Amniotic stem cell (primary cell): ENCODE measurements at regions not wholly inside any gene's neighbourhood (a gene's known extent, or its start where the extent isn't known, plus 50 kb on each side); places are given as distances from the start of the nearest gene placed in this dataset.
"Not testable (repeated sequence)": the region's sequence is repeated elsewhere in the genome, so short reads cannot be mapped to it uniquely, and the experiment has no call there.

Experiments
- DNase-seq: peaks from one replicate; lab custom pipeline; 2025; lab: John Stamatoyannopoulos, UW

DNA sequence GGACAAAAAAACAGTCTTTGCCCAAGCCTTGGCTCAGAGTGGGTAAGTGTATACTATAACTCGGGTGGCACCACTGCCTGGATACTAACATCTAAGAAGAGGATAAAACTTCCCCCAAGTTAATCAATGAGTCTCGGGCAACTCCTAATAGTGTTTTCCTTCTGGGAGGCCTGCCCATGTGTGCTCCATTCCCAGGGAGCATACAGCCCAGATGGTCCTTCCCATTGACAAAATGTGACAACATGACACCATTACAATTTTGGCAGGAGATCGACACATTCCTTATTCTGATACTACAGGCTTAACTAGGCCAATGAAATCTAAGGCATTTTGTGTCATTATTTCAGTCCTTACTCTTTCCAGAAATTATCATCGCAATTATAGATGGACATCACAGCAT is 52.7 kb upstream of the CRIM1 start:
- DNase-seq: no peak

DNA sequence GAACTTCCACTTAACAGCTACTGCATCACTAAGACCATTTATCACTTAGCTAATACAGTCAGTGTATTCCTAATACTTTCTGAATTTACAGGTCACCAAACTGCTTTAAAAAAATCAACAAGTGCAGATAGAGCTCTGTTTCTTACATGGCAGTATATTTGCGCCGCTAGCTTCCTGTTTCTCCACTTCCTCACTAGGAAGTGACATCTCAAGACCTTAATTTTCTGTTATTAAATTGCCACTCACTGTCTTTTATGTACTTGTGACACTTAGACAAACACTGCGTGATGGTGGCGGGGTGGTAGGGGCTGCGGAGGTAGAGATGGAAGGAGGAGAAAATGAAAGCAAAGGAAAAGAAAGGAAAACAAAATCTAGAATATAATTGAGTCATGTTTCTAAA is 53.7 kb upstream of the CRIM1 start:
- no peak for DNase-seq

DNA sequence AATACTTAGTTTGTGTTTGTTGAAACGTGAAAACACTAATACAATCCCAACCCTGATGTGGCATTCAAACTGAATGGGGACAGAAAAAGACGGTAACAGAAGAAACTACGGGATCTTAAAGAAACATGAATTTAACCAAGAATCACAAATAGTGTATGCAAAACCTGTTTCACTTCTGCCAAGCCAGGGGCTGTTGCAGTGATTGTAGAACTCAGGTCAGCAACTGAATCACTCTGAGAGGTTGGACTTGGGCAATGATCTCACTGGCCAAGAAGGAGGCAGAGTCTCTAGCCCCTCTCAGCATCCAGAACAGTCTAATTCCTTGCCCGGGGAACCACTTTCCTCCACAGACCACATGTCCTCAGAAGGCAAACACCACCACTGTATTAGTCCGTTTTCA is 54.9 kb upstream of the CRIM1 start:
- DNase-seq: no peak

DNA sequence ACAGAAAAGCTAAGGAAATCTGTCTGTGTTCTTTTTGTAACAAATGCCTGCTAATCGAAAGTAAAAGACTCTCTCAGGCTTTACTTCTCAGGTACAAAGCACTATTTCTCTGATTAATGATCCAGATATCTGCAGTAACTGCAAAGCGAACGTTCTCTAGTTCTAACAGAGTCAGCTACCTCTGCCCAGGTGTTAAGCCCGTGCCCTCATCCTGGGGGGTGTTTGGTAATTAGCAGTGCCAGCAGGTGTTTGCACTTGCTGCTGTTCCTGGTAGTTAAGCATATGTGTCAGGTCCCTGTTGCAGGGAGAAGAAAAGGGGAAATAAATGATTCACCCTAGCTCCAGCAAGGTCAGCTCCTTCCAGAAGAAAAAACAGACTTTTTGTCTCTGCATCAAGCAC is 58.8 kb upstream of the CRIM1 start:
- no peak for DNase-seq

DNA sequence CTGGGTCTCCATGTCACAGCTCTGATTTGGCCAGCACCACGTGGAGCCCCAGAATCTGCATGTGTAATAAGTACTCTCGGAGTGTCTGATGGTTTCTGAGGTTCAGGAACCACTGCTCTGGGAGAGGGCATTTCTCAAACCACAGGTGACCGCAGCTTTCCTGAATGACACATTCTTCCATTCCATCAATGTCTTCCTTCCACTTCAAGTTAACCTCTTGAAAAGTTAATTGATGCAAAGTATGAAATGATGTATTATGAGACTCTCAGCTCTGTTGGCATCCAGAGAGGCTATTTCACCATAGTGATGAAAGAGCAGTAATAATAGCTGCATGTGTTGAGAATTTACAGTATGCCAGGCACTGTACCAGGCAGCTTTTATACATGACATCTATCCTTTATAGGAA is 61.3 kb upstream of the CRIM1 start:
- DNase-seq: no peak

DNA sequence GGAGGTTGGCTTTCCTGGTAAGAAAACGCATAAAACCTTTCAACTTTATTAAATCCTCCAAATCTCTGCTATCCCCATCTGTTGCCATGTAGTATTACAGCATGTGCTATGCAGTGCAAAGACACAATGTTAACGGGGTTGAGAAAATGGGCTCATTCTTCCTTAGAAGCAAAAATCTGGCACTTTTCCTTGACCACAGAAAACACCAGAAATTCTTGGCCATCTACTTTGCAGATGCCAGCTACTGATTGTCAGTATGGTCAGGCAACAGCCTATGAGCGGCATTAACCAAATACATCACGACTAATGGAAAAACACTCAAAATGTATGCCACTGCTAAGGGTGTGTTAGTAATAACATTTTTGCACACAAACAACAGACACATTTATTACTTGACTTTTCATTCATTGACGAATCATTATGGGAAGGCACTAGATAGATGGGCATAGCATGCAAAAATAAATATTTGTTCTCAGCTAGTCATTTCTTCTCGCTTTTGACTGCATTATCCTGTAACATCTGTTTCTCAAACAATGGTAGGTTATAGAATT is 65.2 kb upstream of the CRIM1 start:
- DNase-seq: no peak

DNA sequence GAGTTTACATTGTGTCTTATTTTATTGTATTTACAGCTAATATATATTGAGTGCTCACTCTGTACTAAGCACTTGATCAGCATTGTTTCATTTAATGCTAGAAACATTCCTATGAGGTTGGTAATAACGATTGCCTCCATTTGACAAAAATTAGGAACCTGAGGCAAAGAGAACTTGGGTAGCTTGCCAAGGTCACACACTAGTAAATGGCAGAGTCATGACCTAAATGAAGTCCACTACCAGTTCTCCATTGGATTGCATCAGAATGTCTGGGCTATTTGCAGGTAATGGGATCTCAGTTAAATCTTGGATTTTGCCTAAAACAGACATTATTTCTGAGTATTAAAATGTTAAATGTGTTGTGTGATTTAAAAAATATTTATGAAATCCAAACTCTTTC is 65.8 kb upstream of the CRIM1 start:
- DNase-seq: no peak

DNA sequence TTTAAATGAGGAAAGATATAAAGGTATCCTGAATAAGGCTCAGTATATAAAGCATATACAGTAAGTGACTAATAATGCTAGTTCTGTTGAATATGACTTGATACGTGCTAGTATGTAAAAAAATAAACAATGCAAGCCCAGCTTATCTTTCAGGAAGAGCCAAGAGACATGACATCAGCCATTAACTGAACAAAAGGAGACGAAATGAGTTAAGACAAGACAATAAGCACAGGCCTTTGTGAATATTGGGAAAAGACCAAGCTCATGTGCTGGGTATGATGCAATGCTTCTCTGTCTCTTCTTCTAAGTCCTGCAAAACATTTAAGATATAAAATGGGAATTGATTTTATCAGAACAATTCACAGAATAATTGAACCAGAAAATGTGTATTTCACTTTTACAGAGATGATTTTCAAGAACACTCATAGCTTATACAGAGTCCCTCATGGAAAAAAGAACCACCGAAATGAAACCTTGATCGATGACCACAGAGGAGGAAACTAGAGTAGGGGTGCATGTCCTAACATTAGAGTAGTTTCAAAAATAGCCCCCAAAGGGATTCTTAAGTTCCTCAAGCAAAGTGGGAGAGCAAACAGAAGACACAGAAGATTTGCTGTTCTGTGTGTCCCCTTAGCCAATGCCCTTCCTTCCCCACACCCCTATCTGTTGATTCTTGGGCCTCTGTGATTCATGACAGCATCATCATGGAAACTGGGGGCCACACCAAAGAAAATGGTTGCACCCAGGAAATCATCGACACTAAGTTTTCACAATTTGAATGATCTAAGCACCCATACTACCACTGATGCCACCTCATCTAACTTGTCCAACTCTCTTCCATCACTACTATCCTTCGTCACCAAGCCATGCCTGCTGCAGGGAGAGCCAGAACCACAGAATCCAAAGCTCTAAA is 68.0 kb upstream of the CRIM1 start:
- DNase-seq: peak; percentile 4

DNA sequence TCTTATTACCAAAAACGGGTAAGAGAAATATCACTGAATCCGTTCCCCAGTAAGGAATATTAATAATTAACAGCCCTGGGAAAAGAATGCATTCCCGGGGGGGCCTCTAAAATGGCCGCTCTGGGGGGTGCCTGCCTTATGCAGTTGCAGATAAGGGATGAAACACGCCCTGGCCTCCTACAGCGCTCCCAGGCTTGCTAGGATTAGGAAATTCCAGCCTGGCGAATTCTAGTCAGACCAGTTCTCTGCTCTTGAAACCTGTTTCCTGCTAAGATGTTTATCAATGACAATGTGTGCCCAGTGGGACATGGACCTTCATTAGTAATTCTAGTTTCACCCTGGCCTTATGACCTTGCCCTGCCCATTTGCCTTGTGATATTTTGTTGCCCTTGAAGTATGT is 76.1 kb upstream of the CRIM1 start:
- not testable (repeated sequence) for DNase-seq

DNA sequence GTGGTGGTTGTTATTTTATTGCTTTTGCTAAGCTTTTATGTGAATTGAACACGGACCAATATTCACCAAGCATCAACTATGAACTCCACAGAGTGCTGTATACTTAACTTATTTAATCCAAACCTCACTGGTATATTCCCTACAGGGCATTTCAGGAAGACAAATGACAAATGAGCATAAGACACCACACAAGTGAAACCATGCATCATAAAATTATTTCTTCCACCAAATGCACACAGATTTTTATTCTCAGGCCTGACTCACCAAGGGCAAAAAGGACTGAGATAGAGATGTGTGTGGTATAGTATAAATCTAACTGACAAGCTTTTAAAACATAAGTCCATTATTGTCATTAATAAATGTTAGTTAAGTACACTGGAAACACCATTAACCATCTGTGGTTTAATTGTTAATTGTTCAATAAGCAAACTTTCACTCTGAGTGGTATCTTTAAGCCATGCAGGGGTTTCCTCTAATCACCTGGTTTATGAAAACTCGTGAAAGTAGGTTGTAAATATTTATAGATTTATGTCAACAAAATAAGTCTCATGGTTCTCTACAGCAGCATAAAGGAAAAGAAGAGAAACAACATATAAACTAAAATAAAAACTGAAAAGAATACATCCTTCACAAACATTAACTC is 77.6 kb upstream of the CRIM1 start:
- DNase-seq: no peak

DNA sequence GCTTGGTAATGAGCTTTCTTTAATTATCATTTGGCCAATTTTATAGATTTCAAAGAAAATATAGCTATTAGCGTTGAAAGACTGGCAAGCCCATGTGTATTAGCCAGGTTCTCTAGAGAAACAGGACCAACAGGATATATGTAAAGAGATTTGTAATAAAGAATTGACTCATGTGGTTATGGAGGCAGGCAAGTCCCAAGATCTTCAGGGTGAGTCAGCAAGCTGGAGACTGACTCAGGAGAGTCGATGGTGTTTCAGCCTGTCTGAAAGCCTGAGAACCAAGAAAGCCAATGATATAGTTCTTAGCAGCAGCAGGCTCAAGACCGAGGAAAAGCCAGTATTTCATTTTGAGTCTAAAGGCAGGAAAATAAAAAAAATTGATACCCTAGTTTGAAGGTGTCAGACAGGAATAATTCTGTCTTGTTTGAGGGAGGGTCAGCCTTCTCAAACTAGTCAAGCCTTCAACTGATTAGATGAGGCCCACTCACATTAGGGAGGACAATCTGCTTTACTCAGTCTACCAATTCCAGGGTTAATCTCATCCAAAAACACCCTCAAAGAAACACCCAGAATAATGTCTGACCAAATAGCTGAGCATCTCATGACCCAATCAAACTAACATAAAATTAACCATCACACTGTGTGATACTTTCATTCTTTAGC is 78.3 kb upstream of the CRIM1 start:
- peak; percentile 47 for DNase-seq

DNA sequence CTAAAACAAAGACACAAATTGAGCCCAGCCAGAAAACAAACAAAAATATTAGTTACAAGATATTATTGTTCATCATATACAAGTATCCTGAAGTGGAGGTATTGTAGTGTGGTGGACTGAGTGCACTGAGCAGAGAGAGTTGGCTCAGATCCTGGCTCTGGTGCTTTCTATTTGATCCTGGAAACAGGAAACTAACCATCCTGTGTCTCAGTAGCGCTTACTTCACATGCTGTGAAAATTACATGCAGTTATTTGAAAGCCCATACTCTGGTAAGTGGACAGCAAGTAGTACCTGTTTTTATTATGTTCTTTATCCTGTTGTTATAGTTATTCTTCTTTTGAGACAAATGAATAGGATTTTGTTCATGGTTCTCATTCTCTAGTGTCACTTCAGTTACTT is 84.3 kb upstream of the CRIM1 start:
- no peak for DNase-seq

DNA sequence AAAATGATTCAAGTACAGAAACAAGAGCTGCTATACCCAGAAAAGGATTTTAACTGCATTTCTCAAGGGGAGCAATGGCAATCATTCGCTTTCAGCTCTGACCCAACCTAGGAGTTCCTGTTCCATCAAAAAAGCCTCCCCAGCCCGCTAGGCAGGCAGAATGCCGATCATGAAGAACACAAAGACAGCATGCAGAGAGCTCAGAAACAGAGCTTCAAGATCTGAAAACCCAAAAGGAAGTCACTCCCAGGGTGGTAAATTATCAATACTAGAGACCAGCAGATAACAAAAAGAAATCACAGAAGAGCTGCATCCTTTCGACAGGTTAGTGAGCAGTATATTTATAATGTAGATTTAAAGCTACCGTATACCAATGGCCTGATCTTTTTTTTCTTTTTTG is 84.8 kb upstream of the CRIM1 start:
- DNase-seq: no peak

DNA sequence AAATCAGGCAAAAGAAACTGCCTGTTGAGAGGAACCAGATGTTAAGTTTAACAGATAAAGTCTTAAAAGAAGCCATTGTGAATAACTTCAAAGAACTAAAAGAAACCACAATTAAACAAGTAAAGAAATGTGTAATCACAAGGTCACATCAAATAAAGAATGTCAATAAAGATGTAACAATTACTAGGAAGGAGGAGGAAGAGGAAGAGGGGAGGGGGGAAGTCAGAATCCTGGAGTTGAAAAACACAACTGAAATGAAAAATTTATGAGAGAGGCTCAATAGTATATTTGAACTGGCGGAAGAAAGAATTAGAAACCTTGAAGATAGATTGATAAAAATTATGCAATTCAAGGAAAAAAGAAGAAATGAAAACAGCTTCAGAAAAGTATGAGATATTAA is 88.4 kb upstream of the CRIM1 start:
- no peak for DNase-seq

DNA sequence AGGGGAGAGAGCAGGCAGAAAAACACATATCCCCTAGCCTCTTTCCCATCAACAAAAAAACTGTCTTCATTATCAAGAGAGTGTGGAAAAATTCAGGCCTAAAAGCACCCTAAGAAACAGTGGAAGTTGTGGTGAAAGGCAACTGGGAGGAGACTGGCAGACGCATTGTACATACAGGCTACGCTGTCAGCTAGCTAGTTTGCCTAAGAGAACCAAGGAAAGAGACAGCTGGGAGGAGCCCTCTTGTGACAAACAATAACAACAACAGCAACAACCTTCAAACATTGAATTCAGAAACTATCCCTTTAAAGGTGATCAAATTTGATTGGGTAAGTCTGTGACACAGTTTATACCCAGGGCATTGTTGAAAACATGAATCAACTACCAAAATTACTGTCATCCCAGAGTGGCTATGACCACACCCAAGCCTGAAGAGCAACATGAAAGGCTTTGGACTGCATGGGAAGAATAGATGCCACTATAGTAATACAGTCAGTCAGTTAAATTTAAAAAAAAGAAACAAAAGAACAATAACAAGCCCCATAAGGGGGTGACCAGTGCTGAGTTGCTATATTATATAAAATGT is 88.9 kb upstream of the CRIM1 start:
- DNase-seq: no peak

DNA sequence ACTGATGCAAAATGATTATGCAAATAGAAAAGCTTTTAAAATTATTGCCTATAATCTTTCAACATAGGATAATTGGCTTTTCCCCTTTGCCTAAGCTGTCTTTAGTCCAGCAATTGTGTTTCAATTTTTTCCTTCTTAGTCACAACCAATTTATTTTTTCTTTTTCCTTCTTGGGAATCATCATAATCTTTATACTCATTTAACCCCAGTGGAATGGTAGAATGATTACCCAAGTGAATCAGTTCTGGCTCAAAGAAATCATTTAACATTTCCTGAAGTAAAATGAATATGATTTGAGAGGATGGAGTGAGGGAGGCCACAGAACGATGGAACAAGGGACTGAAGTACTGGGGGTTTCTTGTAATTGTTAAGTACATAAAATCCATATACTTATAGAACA is 93.0 kb upstream of the CRIM1 start:
- no peak for DNase-seq

DNA sequence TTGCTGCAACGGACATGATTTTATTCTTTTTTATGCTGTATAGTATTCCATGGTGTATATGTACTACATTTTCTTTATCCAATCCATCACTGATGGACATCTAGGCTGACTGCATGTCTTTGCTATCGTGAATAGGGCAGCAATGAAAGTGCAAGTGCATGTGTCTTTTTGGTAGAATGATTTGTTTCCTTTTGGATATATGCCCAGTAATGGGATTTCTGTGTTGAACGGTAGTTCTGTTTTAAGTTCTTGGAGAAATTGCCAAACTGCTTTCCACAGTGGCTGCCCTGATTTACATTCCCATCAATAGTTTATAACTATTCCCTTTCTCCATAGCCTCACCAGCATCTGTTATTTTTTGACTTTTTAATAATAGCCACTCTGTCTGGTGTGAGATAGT is 99.7 kb upstream of the CRIM1 start:
- DNase-seq: no peak

DNA sequence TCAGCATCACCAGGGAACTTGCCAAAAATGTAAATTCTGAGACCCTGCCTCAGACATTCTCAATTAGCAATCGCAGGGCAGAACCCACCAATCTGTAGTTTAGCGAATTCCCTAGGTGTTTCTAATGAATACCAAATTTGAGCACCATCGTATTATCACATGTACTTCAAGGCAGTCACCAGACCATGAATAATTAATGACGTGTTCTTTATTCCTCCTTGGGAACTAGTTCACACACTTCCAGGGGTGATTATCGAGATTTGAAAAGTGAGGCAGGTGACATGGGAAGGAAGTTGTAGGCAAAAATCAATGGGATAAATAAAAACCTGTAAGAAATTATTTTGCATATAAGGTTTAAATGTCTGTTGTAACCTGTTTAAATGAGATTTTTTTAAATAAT is 102.5 kb upstream of the CRIM1 start:
- no peak for DNase-seq

DNA sequence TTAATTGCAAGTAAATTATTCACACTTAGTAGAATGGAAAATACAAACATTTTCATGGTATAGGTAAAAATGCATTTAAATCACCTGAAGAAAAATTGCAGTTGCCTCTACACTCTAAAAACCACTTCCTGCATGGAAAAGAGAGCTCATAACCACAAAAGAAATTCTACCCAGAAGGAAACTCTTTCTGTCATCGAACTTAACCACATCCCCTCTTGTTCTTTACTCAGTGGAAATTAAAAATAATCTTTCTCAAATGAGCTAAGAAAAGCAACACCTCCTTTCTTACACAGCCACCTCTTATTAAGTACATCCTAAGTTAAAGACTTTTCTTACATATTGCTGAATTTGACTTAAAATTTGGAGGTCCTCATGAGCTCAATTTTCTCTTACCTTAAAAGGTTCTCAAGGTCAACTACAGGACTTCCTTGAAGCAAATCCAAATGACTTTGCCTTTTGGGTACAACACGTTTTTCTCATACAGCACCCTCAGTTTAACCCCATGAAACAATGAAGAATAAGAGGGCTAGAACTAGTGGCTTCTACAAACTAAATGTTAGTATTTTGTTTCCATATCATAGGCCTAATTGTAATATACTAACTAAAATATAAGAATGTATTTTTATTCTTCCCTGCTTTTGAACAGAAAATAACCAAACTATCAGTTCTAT is 109.1 kb upstream of the CRIM1 start:
- DNase-seq: no peak

DNA sequence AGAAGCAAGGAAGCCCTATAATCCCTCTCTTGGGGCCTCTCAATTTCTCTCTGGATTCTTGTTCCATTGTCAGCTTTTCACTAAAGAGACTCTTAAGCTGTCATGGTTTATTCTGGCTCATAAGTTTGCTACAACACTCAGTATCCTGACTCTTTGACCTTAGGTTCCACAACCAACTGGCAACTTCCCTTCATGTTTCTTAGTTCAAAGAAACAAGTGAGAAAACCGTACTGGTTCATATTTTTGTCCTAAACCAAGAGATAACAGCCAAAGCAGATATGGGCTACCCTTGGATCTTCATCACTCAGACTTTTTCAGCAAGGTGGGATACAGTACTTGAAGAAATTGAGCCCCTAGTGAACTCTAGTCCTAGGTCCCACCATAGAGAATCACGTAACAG is 109.9 kb upstream of the CRIM1 start:
- DNase-seq: no peak

DNA sequence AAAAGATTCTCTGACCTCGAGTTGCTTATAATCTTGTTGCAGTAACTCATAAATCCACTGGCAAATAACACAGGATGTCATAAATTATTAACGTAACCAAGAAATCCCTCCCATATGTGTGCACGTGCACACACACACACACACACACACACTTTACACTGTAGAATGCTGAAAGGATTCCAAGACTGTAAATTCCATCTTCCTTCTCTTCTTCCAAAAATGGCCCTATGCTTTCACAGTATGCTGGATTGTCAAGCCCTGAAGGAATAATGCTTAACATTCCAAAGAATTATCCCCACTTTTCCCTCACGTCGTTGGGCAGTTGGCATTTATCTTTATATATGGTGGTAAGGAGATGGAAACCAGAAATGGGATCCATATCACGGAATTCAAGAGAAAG is 117.5 kb upstream of the CRIM1 start:
- DNase-seq: no peak

DNA sequence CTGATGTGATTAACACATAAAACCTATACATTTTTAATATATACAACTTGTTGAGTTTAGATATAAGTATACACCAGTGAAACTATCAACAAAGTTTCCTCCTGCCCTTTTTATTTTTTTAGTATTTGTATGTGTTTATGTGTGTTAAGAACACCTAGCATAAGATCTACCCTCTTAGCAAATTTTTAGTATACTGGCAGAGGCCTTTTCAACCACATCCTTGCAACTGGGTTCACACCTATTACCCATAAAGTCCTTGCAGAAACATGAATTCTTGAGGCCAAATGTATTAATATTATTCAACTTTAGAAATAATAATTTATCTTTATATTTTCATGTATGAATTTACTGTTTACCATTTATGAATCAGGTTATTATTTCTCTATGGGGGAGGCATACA is 119.7 kb upstream of the CRIM1 start:
- DNase-seq: no peak
